HepG2 (cell line): ENCODE measurements at regions not wholly inside any gene's neighbourhood (a gene's known extent, or its start where the extent isn't known, plus 50 kb on each side); places are given as distances from the start of the nearest gene placed in this dataset.

Experiments used
- ATF3 ChIP-seq: sonication (generic); formaldehyde crosslinking; IDR thresholded peaks from 2 replicates; pipeline ENCODE4 v1.4.0; 2020; ENCODE audit warnings: missing genetic modification reagents
- BHLHE40 ChIP-seq: IDR thresholded peaks from 2 replicates; pipeline ENCODE4 v1.6.1; 2011; ENCODE audit warnings: low read length, improper control_type of control experiment
- CREB1 ChIP-seq, 2 experiments: fragments of 450-650 bp in 1 of 2; IDR thresholded peaks; 2 replicates each; pipeline ENCODE4 v1.6.1; 2016 to 2017; ENCODE audit warnings: control low read depth in 1 of 2, mild to moderate bottlenecking in 1 of 2, missing compliant biosample characterization in 1 of 2, missing genetic modification characterization in 1 of 2
- CTCF ChIP-seq: sonication (generic); formaldehyde crosslinking; IDR thresholded peaks from 2 replicates; pipeline ENCODE4 v1.5.0; 2020; ENCODE audit warnings: mild to moderate bottlenecking, missing genetic modification reagents, moderate library complexity
- ESRRA ChIP-seq: sonication (generic); formaldehyde crosslinking; IDR thresholded peaks from 2 replicates; pipeline ENCODE4 v1.5.1; 2020; ENCODE audit warnings: mild to moderate bottlenecking, low read depth, missing genetic modification reagents
- FOXM1 ChIP-seq: sonication (generic); formaldehyde crosslinking; IDR thresholded peaks from 2 replicates; pipeline ENCODE4 v1.5.0; 2020; ENCODE audit warnings: missing genetic modification reagents
- IKZF1 ChIP-seq: fragments of 450-650 bp; IDR thresholded peaks from 2 replicates; pipeline ENCODE4 v1.7.1; 2016
- MAZ ChIP-seq, 2 experiments: sonication (generic) in 1 of 2; formaldehyde crosslinking in 1 of 2; IDR thresholded peaks; 2 replicates each; pipeline versions ENCODE4 v1.5.0 to v1.6.1; 2012 to 2020; ENCODE audit warnings: low read depth in 2 of 2, mild to moderate bottlenecking in 2 of 2, borderline replicate concordance in 1 of 2, improper control_type of control experiment in 1 of 2, low read length in 1 of 2, missing genetic modification reagents in 1 of 2, moderate library complexity in 1 of 2
- MBD4 ChIP-seq: IDR thresholded peaks from 2 replicates; pipeline ENCODE4 v1.6.1; 2012; ENCODE audit warnings: low read length, inconsistent platforms, borderline replicate concordance
- PATZ1 ChIP-seq: sonication (generic); formaldehyde crosslinking; IDR thresholded peaks from 2 replicates; pipeline ENCODE4 v1.4.0; 2020; ENCODE audit warnings: missing genetic modification reagents
- THAP11 ChIP-seq: IDR thresholded peaks from 2 replicates; pipeline ENCODE4 v1.6.1; 2016; ENCODE audit warnings: missing biosample characterization, missing genetic modification reagents
- ZFP36 ChIP-seq: fragments of 150-350 bp; IDR thresholded peaks from 2 replicates; pipeline ENCODE4 v1.6.1; 2018; ENCODE audit warnings: borderline replicate concordance, low read length, low read depth; ENCODE audit not compliant: partially characterized antibody
- ZFP90 ChIP-seq: sonication (generic); formaldehyde crosslinking; IDR thresholded peaks from 2 replicates; pipeline ENCODE4 v1.8.0; 2022; ENCODE audit warnings: missing genetic modification reagents, mild to moderate bottlenecking, inconsistent platforms, borderline replicate concordance

- TF ChIP-seq THAP11 (CRISPR knock-in tag), result no peak
- no peak for TF ChIP-seq ZFP36
- no peak for TF ChIP-seq ZFP90 (CRISPR knock-in tag)
- TF ChIP-seq MBD4, result no peak
- no peak for TF ChIP-seq PATZ1 (CRISPR knock-in tag)
- no peak for TF ChIP-seq CTCF (CRISPR knock-in tag)
- no peak for TF ChIP-seq IKZF1
- TF ChIP-seq ESRRA, result no peak
- TF ChIP-seq FOXM1 (CRISPR knock-in tag), result no peak
- TF ChIP-seq CREB1 (IDR thresholded peaks at IDR 0.05), result no peak
- TF ChIP-seq CREB1 (CRISPR knock-in tag; IDR thresholded peaks at IDR 0.05), result no peak
- TF ChIP-seq MAZ (IDR thresholded peaks at IDR 0.05; ENCODE audit: borderline replicate concordance, low read depth, low read length), result no peak
- TF ChIP-seq MAZ (CRISPR knock-in tag; IDR thresholded peaks at IDR 0.05; ENCODE audit: low read depth), result no peak
- no peak for TF ChIP-seq ATF3 (CRISPR knock-in tag)
- no peak for TF ChIP-seq BHLHE40
These were observed 973.0 kb upstream of the CHAC2 start for GRCh38 chr2:52794581-52794980.
